Uterus (tissue), 2 donors: ENCODE measurements at regions not wholly inside any gene's neighbourhood (a gene's known extent, or its start where the extent isn't known, plus 50 kb on each side); places are given as distances from the start of the nearest gene placed in this dataset.

ENCODE experiments used
- CTCF ChIP-seq, 4 experiments: fragments of 200-600 bp in 2 of 4; fragments of 450-650 bp in 2 of 4; sonication (generic) in 2 of 4; IDR thresholded peaks; one replicate each; pipeline ENCODE4 v1.5.1; 2016 to 2019; ENCODE audit warnings: antibody characterized with exemption in 4 of 4, mild to moderate bottlenecking in 2 of 4, moderate library complexity in 1 of 4
- POLR2A ChIP-seq, 2 donors: fragments of 450-650 bp; IDR thresholded peaks; one replicate each; pipeline ENCODE4 v1.6.1; 2016; ENCODE audit warnings: antibody characterized with exemption in 2 of 2, mild to moderate bottlenecking in 1 of 2, moderate library complexity in 1 of 2

- TF ChIP-seq POLR2A (IDR thresholded peaks at IDR 0.05) = no peak
- TF ChIP-seq CTCF (IDR thresholded peaks at IDR 0.05) = no peak
Measured at GRCh38 chr14:40733206-40733605, 873.5 kb upstream of the LRFN5 start.
